Stomach (tissue), 4 donors: ENCODE measurements at regions not wholly inside any gene's neighbourhood (a gene's known extent, or its start where the extent isn't known, plus 50 kb on each side); places are given as distances from the start of the nearest gene placed in this dataset.

Experiments used
- POLR2A ChIP-seq, 4 donors: fragments of 450-650 bp; IDR thresholded peaks; one replicate each; pipeline ENCODE4 v1.6.1; 2016; ENCODE audit warnings: antibody characterized with exemption in 4 of 4, control low read depth in 2 of 4, mild to moderate bottlenecking in 1 of 4, moderate library complexity in 1 of 4
- TF ChIP-seq, protein P1 (sequence below), 7 experiments: fragments of 450-650 bp in 4 of 7; fragments of 200-600 bp in 3 of 7; sonication (generic) in 3 of 7; IDR thresholded peaks; one replicate each; pipeline ENCODE4 v1.5.1; 2016 to 2019; ENCODE audit warnings: antibody characterized with exemption in 7 of 7, control low read depth in 2 of 7, mild to moderate bottlenecking in 1 of 7

DNA sequence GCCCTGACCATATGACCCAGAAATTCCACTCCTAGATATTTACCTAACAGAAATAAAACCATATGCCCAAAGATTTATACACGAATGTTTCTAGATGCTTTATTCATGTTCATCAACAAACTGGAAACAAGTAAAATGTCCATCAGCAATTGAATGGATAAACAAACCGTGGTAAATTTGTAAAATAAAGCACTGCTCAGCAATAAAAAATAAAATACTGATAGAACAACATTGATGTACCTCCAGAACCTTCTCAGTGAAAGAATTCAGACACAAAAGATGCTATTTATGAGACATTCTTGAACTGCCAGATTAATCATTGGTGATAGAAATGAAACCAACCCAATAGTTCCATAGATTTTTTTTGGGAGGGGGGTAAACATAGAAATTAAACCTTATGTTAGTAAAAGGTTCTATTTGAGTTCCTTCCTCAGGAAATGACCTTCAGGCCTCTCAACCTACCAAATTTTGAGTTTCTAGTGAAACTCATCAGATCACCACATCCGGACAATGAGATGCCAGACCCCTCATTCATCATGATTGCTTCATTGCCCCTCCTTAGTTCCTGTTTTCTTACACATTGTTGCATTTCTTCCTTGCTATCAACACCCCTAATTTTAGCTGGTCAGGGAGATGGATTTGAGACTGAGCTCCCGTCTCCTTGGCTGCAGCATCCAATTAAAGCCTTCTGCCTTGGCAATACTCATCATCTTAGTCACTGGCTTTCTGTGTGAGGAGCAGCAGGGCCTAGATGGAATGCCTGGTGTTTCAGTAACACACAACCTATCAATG lies 203.5 kb downstream of the LPIN1 start:
- TF ChIP-seq, protein P1, sequence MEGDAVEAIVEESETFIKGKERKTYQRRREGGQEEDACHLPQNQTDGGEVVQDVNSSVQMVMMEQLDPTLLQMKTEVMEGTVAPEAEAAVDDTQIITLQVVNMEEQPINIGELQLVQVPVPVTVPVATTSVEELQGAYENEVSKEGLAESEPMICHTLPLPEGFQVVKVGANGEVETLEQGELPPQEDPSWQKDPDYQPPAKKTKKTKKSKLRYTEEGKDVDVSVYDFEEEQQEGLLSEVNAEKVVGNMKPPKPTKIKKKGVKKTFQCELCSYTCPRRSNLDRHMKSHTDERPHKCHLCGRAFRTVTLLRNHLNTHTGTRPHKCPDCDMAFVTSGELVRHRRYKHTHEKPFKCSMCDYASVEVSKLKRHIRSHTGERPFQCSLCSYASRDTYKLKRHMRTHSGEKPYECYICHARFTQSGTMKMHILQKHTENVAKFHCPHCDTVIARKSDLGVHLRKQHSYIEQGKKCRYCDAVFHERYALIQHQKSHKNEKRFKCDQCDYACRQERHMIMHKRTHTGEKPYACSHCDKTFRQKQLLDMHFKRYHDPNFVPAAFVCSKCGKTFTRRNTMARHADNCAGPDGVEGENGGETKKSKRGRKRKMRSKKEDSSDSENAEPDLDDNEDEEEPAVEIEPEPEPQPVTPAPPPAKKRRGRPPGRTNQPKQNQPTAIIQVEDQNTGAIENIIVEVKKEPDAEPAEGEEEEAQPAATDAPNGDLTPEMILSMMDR (IDR thresholded peaks at IDR 0.05): no peak
- no peak for TF ChIP-seq POLR2A (IDR thresholded peaks at IDR 0.05)
